H7 (cell line): ENCODE measurements at regions not wholly inside any gene's neighbourhood (a gene's known extent, or its start where the extent isn't known, plus 50 kb on each side); places are given as distances from the start of the nearest gene placed in this dataset.

ENCODE experiments used
- DNase-seq: peaks from one replicate; pipeline ENCODE4 v3.0.0; 2012
- H3K27me3 ChIP-seq: 2 replicates; pipeline ENCODE4 v1.6.0; 2011; ENCODE audit warnings: mild to moderate bottlenecking, low read length; ENCODE audit not compliant: control insufficient read depth, insufficient read depth
- H3K36me3 ChIP-seq: replicated peaks from 2 replicates; pipeline ENCODE4 v1.5.1; 2011; ENCODE audit warnings: low read length; ENCODE audit not compliant: control insufficient read depth, insufficient read depth
- H3K4me3 ChIP-seq: 2 replicates; pipeline ENCODE4 v1.5.1; 2011; ENCODE audit warnings: low read depth, mild to moderate bottlenecking, control low read depth, low read length, moderate library complexity; ENCODE audit not compliant: insufficient read depth

DNA sequence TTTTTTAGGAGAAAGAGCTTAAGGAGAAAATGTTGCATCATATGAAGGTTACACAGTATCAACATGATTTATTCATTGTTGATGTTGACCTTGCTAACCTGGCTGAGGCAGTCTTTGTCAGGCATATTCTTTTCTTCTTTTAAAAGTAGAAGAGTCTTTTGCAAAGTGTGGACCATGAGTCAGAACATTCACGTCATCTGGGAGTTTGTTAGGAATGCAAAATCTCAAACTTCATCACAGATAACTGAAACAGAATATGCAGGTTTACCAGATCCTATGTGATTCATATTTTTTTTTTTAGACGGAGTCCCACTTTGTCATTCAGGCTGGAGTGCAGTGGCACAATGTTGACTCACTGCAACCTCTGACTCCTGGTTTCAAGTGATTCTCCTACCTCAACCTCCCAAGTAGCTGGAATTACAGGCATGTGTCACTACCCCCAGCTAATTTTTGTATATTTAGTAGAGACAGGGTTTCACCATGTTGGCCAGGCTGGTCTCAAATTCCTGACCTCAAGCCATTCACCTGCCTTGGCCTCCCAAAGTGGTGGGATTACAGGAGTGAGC is 530.4 kb upstream of the BTBD3 start:
- H3K36me3 ChIP-seq: no peaks in the 10 kb centered on the region
- no peak for DNase-seq
- H3K27me3 ChIP-seq: no peaks in the 10 kb centered on the region
- no peak overlapping the region for H3K4me3 ChIP-seq

GRCh38 chr20:11389186-11389585 is 528.5 kb upstream of the BTBD3 start:
- no peaks in the 10 kb centered on the region for H3K27me3 ChIP-seq
- no peak for DNase-seq
- H3K36me3 ChIP-seq: no peaks in the 10 kb centered on the region
- H3K4me3 ChIP-seq: no peak overlapping the region

GRCh38 chr20:11391591-11391990 is 526.1 kb upstream of the BTBD3 start:
- H3K4me3 ChIP-seq: no peak overlapping the region
- H3K36me3 ChIP-seq: no peaks in the 10 kb centered on the region
- DNase-seq: no peak
- H3K27me3 ChIP-seq: no peaks in the 10 kb centered on the region

DNA sequence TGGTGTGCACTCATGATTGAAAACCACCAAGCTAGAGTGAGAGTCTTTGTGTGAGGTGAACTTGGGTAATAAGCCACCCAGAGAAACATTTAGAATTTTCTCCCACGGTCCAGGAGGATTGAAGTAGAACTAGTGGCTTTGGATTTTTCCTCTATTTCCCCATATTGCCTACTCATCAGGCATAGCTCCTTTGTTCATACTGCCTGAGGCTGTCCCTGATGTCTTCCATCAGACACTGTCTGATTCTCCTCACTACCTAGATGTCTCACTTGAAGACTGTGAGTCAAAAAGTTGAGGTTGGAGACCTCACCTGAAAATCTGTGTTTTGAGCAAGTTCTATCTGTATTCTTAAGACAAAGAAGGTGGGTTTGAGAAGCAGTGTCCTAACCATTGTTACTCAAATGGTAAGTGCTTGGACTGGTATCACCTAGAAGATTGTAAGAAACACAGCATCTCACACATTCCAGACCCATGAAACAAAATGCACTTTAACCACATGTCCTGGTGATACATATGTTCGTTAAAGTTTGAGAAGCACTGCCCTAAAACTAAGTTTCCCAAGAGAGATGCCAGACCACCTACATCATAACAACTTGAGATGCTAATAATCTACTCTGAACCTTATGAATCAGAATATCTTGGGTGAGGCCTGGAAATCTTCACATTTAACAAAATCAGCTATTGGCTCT is 523.4 kb upstream of the BTBD3 start:
- Histone ChIP-seq H3K36me3 (no peaks in the 10 kb centered on the region), H3K27me3 (no peaks in the 10 kb centered on the region), H3K4me3 (no peak overlapping the region)
- no peak for DNase-seq

DNA sequence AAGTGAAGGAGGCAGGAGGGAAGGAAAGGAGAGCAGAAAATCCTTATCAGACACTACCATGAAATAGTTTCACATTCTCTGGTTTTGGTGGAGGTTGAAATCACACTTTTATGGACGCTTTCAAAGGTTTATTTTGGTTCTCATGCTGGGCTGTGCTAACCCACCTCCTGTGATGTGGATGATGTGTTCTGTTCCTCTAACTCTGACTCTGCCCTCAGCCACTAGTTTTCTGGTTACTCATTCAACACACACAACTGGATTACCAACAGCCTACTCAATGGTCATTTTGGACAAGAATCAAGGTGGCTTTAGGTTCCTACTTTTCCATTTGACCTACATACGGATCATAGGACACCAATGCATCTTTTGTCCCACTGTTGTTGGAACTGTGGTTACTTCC is 522.1 kb upstream of the BTBD3 start:
- no peaks in the 10 kb centered on the region for H3K27me3 ChIP-seq
- DNase-seq: no peak

GRCh38 chr20:11401988-11402387 is 515.7 kb upstream of the BTBD3 start:
- Histone ChIP-seq H3K36me3 (no peaks in the 10 kb centered on the region), H3K27me3 (no peaks in the 10 kb centered on the region), H3K4me3 (no peak overlapping the region)
- DNase-seq: no peak

More for the DNA sequence above, 522.1 kb upstream of the BTBD3 start:
- no peak overlapping the region for H3K4me3 ChIP-seq
- no peaks in the 10 kb centered on the region for H3K36me3 ChIP-seq

DNA sequence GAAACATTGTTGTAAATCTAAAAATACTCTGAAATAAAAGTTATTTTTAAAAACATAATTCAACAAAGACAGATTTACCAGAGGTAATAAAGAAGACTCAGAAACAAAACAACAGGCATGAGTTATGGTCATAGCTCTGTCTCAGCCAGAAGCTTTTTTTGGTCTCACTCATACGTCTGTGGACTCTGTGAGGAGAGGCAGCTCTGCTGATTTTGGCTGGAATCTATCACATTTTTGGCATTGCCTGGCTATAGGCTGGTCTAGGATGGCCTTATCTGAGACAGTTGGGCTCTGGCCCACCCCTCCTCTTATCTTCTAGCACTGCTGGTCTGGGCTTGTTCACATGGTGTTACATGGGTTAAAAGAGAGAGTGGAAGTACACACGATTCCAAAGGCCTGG is 514.0 kb upstream of the BTBD3 start:
- Histone ChIP-seq H3K27me3 (no peaks in the 10 kb centered on the region), H3K36me3 (no peaks in the 10 kb centered on the region), H3K4me3 (no peak overlapping the region)
- DNase-seq: no peak

GRCh38 chr20:11406877-11407276 is 510.8 kb upstream of the BTBD3 start:
- no peak for DNase-seq

DNA sequence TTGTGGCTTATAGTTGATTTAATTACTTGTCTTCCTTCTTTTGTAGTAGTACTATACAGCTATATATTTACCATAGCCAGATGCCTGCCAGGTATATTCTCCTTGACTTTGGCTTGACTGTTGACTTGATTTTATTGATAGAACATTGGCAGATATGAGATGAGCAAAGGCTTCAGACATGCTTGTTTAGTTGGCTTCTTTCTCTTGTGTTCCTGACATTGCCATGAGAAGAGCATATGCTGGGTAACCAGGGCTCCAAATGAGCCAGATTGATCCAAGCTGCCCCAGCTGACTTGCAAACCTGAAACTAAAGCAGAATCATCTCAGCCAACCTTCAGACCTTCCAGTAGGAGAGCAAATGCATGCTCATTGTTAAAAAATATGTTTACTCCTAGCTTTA is 508.1 kb upstream of the BTBD3 start:
- no peak overlapping the region for H3K4me3 ChIP-seq
- DNase-seq: no peak
- H3K36me3 ChIP-seq: no peaks in the 10 kb centered on the region
- H3K27me3 ChIP-seq: no peaks in the 10 kb centered on the region

More at GRCh38 chr20:11406877-11407276, 510.8 kb upstream of the BTBD3 start:
- H3K4me3 ChIP-seq: no peak overlapping the region
- no peaks in the 10 kb centered on the region for H3K27me3 ChIP-seq
- H3K36me3 ChIP-seq: no peaks in the 10 kb centered on the region

DNA sequence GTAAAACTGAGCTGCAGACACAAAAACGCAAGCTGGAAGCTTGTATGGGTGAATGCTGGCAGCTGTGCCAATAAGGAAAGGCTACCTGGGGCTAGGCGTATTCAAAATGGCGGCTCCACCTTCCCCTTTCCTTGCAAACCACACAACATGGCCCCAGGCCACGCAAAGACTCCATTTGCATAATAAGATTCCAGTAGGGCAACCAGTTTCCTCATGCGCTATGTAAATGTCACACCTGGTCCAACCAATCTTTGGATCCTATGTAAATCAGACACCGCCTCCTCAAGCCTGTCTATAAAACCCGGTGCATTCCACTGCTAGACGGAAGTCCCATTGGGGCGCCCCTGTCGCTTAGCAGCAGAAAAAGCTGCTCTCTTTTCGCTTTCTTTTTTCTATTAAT is 505.9 kb upstream of the BTBD3 start:
- H3K27me3 ChIP-seq: no peaks in the 10 kb centered on the region
- DNase-seq: no peak

GRCh38 chr20:11426948-11427347 is 490.7 kb upstream of the BTBD3 start:
- no peak overlapping the region for H3K4me3 ChIP-seq
- H3K36me3 ChIP-seq: no peaks in the 10 kb centered on the region
- no peak for DNase-seq
- H3K27me3 ChIP-seq: no peaks in the 10 kb centered on the region

More for the DNA sequence above, 505.9 kb upstream of the BTBD3 start:
- no peaks in the 10 kb centered on the region for H3K36me3 ChIP-seq
- no peak overlapping the region for H3K4me3 ChIP-seq

GRCh38 chr20:11429168-11429567 is 488.5 kb upstream of the BTBD3 start:
- Histone ChIP-seq H3K36me3 (no peaks in the 10 kb centered on the region), H3K4me3 (no peak overlapping the region), H3K27me3 (no peaks in the 10 kb centered on the region)
- DNase-seq: no peak

DNA sequence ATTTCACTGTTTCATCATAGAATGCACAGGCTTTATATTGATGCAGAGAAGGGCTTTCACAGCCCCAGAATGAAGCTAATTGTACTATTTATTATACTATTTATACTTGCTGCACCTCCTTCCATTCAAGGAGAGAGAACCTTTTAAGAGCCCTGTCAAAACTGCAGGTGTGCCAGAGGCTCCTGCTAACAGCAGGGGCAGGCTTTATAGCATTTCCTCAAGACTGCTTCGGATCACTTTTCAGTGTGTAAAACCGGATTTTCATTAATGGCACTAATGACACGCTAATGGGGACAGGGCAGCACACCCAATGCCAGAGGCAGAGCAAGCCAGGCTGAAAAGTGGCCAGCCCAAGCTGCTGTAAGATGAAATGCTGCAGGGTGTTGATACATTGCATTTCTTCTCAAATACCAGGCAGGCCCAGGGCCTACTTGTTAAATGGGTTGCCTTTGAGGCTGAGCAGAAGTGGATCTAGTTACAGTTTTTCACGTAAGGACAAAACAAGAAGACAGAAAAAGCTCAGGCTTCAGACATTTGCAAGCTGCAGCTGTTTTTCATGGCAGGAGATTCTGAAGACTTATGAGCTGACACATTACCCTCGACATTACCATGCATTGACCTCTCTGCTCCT is 487.7 kb upstream of the BTBD3 start:
- no peak for DNase-seq
- Histone ChIP-seq H3K4me3 (no peak overlapping the region), H3K36me3 (no peaks in the 10 kb centered on the region), H3K27me3 (no peaks in the 10 kb centered on the region)

GRCh38 chr20:11430652-11431051 is 487.0 kb upstream of the BTBD3 start:
- Histone ChIP-seq H3K36me3 (no peaks in the 10 kb centered on the region), H3K27me3 (no peaks in the 10 kb centered on the region), H3K4me3 (no peak overlapping the region)
- DNase-seq: no peak

DNA sequence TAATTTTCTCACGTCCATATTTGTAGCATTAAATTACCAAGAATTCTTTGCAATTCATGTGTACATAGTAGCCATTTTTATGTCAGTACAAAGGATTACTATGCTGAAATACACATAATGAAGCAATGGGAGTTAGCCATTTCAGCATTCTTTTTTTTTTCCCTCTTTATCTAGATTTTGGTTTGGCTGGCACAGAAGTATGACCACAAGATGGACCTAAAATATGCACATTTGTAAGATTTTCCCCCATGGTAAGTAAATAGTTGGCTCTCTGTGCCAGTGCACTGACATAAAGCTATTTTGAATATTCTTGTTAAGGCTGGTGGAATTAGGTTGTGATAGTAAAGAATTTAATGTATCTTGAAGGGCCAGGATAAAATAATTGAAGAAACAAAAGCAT is 486.1 kb upstream of the BTBD3 start:
- Histone ChIP-seq H3K4me3 (no peak overlapping the region), H3K36me3 (no peaks in the 10 kb centered on the region), H3K27me3 (no peaks in the 10 kb centered on the region)
- no peak for DNase-seq
